NB4 (cell line): ENCODE measurements at regions not wholly inside any gene's neighbourhood (a gene's known extent, or its start where the extent isn't known, plus 50 kb on each side); places are given as distances from the start of the nearest gene placed in this dataset.
A peak's percentile ranks its signal among the peaks of the same experiment; 100 is the strongest.

Source experiments
- DNase-seq: peaks from one replicate; pipeline ENCODE4 v3.0.0; 2010; ENCODE audit warnings: low read depth
- H3K4me3 ChIP-seq: one replicate; pipeline ENCODE4 v1.5.1; 2011; ENCODE audit warnings: mild to moderate bottlenecking, low read depth, low read length, moderate library complexity
- CTCF ChIP-seq: IDR thresholded peaks from one replicate; pipeline ENCODE4 v1.5.1; 2012; ENCODE audit warnings: low read depth, low read length
- MAX ChIP-seq: IDR thresholded peaks from 2 replicates; pipeline ENCODE4 v1.6.1; 2011; ENCODE audit warnings: low read depth, low read length
- MYC ChIP-seq: IDR thresholded peaks from 2 replicates; pipeline ENCODE4 v1.6.1; 2011; ENCODE audit warnings: low read depth, low read length
- POLR2A ChIP-seq: IDR thresholded peaks from 2 replicates; pipeline ENCODE4 v1.6.1; 2011; ENCODE audit warnings: mild to moderate bottlenecking; ENCODE audit not compliant: insufficient read length; ENCODE audit errors: extremely low read depth

- TF ChIP-seq CTCF (no peak), POLR2A (no peak), MYC (no peak), MAX (no peak)
- DNase-seq = no peak
- no peak overlapping the region for H3K4me3 ChIP-seq
These were observed 332.8 kb upstream of the MIR17HG start for GRCh38 chr13:91014696-91015095.

DNA sequence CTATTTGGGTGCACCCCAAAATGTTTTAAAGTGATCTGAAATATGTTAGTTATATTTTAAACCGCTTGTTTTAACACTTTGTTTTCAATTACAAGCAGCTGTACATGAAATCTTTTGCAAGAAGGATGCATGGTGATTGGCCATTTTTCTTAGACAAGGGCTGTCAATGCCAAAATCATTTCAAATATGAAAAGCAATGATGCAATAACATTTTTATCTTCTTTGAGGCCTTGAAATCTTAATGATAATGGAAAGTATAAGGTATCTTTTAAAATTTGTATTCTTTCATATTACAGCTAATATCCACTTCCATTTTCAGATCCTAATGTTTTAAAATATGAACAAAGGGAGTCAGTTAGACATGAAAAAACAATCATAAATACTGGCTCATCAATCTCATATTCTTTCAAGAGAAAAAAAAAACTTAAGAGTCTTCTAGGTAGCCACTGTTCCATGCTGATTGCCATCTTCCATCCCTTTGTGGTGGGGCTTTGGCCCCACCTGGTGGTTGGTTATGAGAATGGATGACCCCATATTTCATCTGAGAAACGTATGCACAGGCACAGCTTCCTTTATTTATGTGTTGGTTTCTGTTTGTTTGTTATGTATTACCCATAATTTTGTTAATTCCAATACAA is 330.3 kb upstream of the MIR17HG start:
- peak; percentile 65 for DNase-seq
- no peak overlapping the region for H3K4me3 ChIP-seq
- no peak for TF ChIP-seq MYC
- TF ChIP-seq CTCF = peak; percentile 82
- no peak for TF ChIP-seq POLR2A

GRCh38 chr13:91017669-91018053 is 329.8 kb upstream of the MIR17HG start:
- TF ChIP-seq MYC (no peak), CTCF (no peak), MAX (no peak), POLR2A (no peak)
- no peak overlapping the region for H3K4me3 ChIP-seq
- peak; percentile 38 for DNase-seq

DNA sequence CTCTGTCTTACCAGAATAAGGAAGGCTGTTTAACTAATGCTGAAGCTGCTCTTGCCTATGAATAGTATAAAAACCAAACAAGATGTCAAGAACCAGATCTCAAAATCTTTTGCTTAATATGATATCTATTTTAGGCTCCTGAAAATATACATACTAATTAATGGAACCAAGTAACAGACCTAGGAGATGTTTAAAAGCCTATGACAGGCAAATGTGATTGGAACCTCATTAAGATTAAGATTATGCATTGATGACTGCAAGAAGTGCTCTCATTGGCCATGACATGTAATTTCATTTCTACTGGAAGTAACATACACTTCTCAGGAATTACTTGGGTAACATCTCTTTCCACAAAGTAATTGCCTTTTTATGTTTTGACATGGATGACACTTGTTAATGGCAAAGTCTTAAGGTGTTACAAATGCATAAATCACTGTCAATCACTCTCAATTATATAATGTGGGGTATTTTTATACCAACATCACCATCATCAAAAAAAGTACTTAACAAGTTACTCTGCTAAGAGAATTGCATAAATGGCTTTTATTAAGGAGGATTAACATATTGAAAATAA is 326.9 kb upstream of the MIR17HG start:
- H3K4me3 ChIP-seq = no peak overlapping the region
- no peak for TF ChIP-seq MYC
- TF ChIP-seq MAX = no peak
- no peak for TF ChIP-seq CTCF
- TF ChIP-seq POLR2A = no peak
- DNase-seq = no peak

- H3K4me3 ChIP-seq = no peak overlapping the region
- no peak for DNase-seq
These were observed 323.2 kb upstream of the MIR17HG start for GRCh38 chr13:91024157-91024792.

More at GRCh38 chr13:91024157-91024792, 323.2 kb upstream of the MIR17HG start:
- TF ChIP-seq CTCF (no peak), POLR2A (no peak), MYC (no peak), MAX (no peak)
